Nephron (organoid): ENCODE measurements at regions not wholly inside any gene's neighbourhood (a gene's known extent, or its start where the extent isn't known, plus 50 kb on each side); places are given as distances from the start of the nearest gene placed in this dataset.

Experiments
- H3K27ac Mint-ChIP-seq, 3 experiments: 2 replicates each; pipeline ENCODE4 v1.8.0; 2020; ENCODE audit warnings: mixed read lengths in 3 of 3, mild to moderate bottlenecking in 2 of 3, moderate library complexity in 1 of 3
- H3K27me3 Mint-ChIP-seq: 2 replicates; pipeline ENCODE4 v1.8.0; 2021; ENCODE audit warnings: low read depth, mild to moderate bottlenecking, moderate library complexity, mixed read lengths
- H3K36me3 Mint-ChIP-seq: 2 replicates; pipeline ENCODE4 v1.8.0; 2020; ENCODE audit warnings: low read depth, mixed read lengths
- H3K4me1 Mint-ChIP-seq: 2 replicates; pipeline ENCODE4 v1.8.0; 2020; ENCODE audit warnings: mixed read lengths
- H3K4me3 Mint-ChIP-seq, 3 experiments: 2 replicates each; pipeline ENCODE4 v1.8.0; 2020; ENCODE audit warnings: mild to moderate bottlenecking in 3 of 3, mixed read lengths in 3 of 3, moderate library complexity in 2 of 3
- H3K9me3 Mint-ChIP-seq: 2 replicates; pipeline ENCODE4 v1.8.0; 2020; ENCODE audit warnings: mixed read lengths
- CTCF ChIP-seq, 3 experiments: fragments of 200-600 bp; sonication (generic); IDR thresholded peaks; one replicate each; pipeline ENCODE4 v1.5.0; 2021; ENCODE audit warnings: antibody characterized with exemption in 3 of 3; ENCODE audit not compliant: unreplicated experiment in 3 of 3

GRCh38 chr1:157292809-157293564, 154.8 kb upstream of the ETV3 start:
- Mint-ChIP-seq H3K27me3 (peaks cover 21% of the 10 kb centered on the region), H3K27ac (no peak overlapping the region), H3K4me3 (no peak overlapping the region), H3K4me1 (no peaks in the 10 kb centered on the region), H3K9me3 (no peaks in the 10 kb centered on the region), H3K36me3 (no peaks in the 10 kb centered on the region)
- TF ChIP-seq CTCF (IDR thresholded peaks at IDR 0.05; ENCODE audit: unreplicated experiment in 3 of 3): no peak

GRCh38 chr1:157292302-157292701, 154.1 kb upstream of the ETV3 start:
- Mint-ChIP-seq H3K27ac (no peak overlapping the region), H3K27me3 (peaks cover 23% of the 10 kb centered on the region), H3K4me3 (no peak overlapping the region), H3K4me1 (no peaks in the 10 kb centered on the region), H3K9me3 (no peaks in the 10 kb centered on the region), H3K36me3 (no peaks in the 10 kb centered on the region)
- no peak for TF ChIP-seq CTCF (IDR thresholded peaks at IDR 0.05; ENCODE audit: unreplicated experiment in 3 of 3)

- Mint-ChIP-seq H3K27me3 (peaks cover 18% of the 10 kb centered on the region), H3K36me3 (no peaks in the 10 kb centered on the region), H3K4me3 (no peak overlapping the region), H3K4me1 (no peaks in the 10 kb centered on the region), H3K27ac (no peak overlapping the region), H3K9me3 (no peaks in the 10 kb centered on the region)
- TF ChIP-seq CTCF (IDR thresholded peaks at IDR 0.05; ENCODE audit: unreplicated experiment in 3 of 3): no peak
These were observed 152.9 kb upstream of the ETV3 start for GRCh38 chr1:157291083-157291482.

- no peaks in the 10 kb centered on the region for H3K36me3 Mint-ChIP-seq
- H3K4me3 Mint-ChIP-seq: no peak overlapping the region
- peaks cover 14% of the 10 kb centered on the region for H3K27me3 Mint-ChIP-seq
- TF ChIP-seq CTCF (IDR thresholded peaks at IDR 0.05; ENCODE audit: unreplicated experiment in 3 of 3): no peak
- H3K4me1 Mint-ChIP-seq: no peaks in the 10 kb centered on the region
- no peak overlapping the region for H3K27ac Mint-ChIP-seq
- H3K9me3 Mint-ChIP-seq: no peaks in the 10 kb centered on the region
These were observed 151.4 kb upstream of the ETV3 start for GRCh38 chr1:157289424-157290105.

GRCh38 chr1:157288996-157289395, 150.8 kb upstream of the ETV3 start:
- Mint-ChIP-seq H3K4me1 (no peaks in the 10 kb centered on the region), H3K27ac (no peak overlapping the region)

More at GRCh38 chr1:157288996-157289395, 150.8 kb upstream of the ETV3 start:
- H3K36me3 Mint-ChIP-seq: no peaks in the 10 kb centered on the region
- TF ChIP-seq CTCF (IDR thresholded peaks at IDR 0.05; ENCODE audit: unreplicated experiment in 3 of 3): no peak
- H3K27me3 Mint-ChIP-seq: peaks cover 19% of the 10 kb centered on the region
- H3K4me3 Mint-ChIP-seq: no peak overlapping the region
- H3K9me3 Mint-ChIP-seq: no peaks in the 10 kb centered on the region
